HepG2 (cell line): ENCODE measurements at regions not wholly inside any gene's neighbourhood (a gene's known extent, or its start where the extent isn't known, plus 50 kb on each side); places are given as distances from the start of the nearest gene placed in this dataset.

ENCODE experiments used
- ATAC-seq: fragments of 200-7000 bp; cut with Tn5 transposase; 3 replicates; pipeline ENCODE4 v1.9.1; 2020; ENCODE audit warnings: mild to moderate bottlenecking, moderate library complexity
- BruUV-seq: library from RNA; stranded (reverse); fragments of 400-500 nt; replicated peaks from 2 replicates; lab custom pipeline; 2021; lab: Mats Ljungman, UMichigan
- CTCF ChIA-PET: fragments of 300-600 bp; formaldehyde crosslinking; extraction: SDS; loops from one replicate; lab custom pipeline; 2021; ENCODE audit warnings: low total read pairs, inconsistent platforms, low intra/inter-chr PET ratio; lab: Yijun Ruan, JAX
- POLR2A ChIA-PET: fragments of 350-600 bp; sonication (Branson Sonifier 250); formaldehyde crosslinking; loops from one replicate; lab custom pipeline; 2020; ENCODE audit warnings: antibody characterized with exemption, inconsistent platforms; lab: Yijun Ruan, JAX
- DNase-seq: peaks from one replicate; pipeline ENCODE4 v3.0.0-alpha.2; 2015; ENCODE audit warnings: low spot score
- FAIRE-seq: peaks from 3 replicates; lab custom pipeline; 2011; peaks lifted over from hg19 to GRCh38; lab: Jason Lieb, UNC
- H2AFZ ChIP-seq: one replicate; pipeline ENCODE4 v1.6.1; 2011; ENCODE audit warnings: low read length, inconsistent platforms
- H3K27ac ChIP-seq: fragments of 300-600 bp; 3 replicates; pipeline ENCODE4 v1.8.0; 2011; ENCODE audit warnings: mixed run types, mild to moderate bottlenecking, mixed read lengths, low read length, inconsistent platforms; ENCODE audit not compliant: insufficient read depth; ENCODE audit errors: extremely low read length
- H3K27me3 ChIP-seq, 2 experiments: fragments of 200-600 bp in 1 of 2; 2 replicates in 1 of 2; 3 replicates in 1 of 2; pipeline versions ENCODE4 v1.6.0 to v1.8.0; 2011; ENCODE audit warnings: low read length in 2 of 2, mild to moderate bottlenecking in 2 of 2, moderate library complexity in 2 of 2, inconsistent platforms in 1 of 2; ENCODE audit not compliant: insufficient read depth in 2 of 2, control insufficient read depth in 1 of 2
- H3K36me3 ChIP-seq, 2 experiments: fragments of 200-600 bp in 1 of 2; replicated peaks in 1 of 2; 2 replicates in 1 of 2; 3 replicates in 1 of 2; pipeline versions ENCODE4 v1.5.1 to v1.8.0; 2011; ENCODE audit warnings: low read length in 2 of 2, inconsistent platforms in 1 of 2; ENCODE audit not compliant: insufficient read depth in 2 of 2, control insufficient read depth in 1 of 2
- H3K4me1 ChIP-seq: 2 replicates; pipeline ENCODE4 v1.5.1; 2012; ENCODE audit warnings: low read length, inconsistent platforms; ENCODE audit not compliant: insufficient read depth
- H3K4me2 ChIP-seq: 2 replicates; pipeline ENCODE4 v1.6.0; 2011; ENCODE audit warnings: low read depth, low read length, inconsistent platforms
- H3K4me3 ChIP-seq, 3 experiments: fragments of 200-600 bp in 1 of 3; sonication (generic), shearing (Covaris generic) in 1 of 3; replicated peaks in 1 of 3; 2 replicates each; pipeline ENCODE4 v1.5.1; 2011 to 2016; ENCODE audit warnings: low read length in 3 of 3, inconsistent platforms in 2 of 3, low read depth in 2 of 3, mild to moderate bottlenecking in 2 of 3, control low read depth in 1 of 3, mixed read lengths in 1 of 3; ENCODE audit not compliant: insufficient read depth in 1 of 3
- H3K79me2 ChIP-seq: one replicate; pipeline ENCODE4 v1.6.1; 2011; ENCODE audit warnings: low read length, inconsistent platforms; ENCODE audit not compliant: insufficient read depth
- H3K9ac ChIP-seq: 2 replicates; pipeline ENCODE4 v1.6.0; 2011; ENCODE audit warnings: mild to moderate bottlenecking, low read depth, low read length, inconsistent platforms; ENCODE audit not compliant: insufficient read depth
- H3K9me3 ChIP-seq: 2 replicates; pipeline ENCODE4 v1.5.1; 2012; ENCODE audit warnings: mild to moderate bottlenecking, low read length
- H4K20me1 ChIP-seq: 2 replicates; pipeline ENCODE4 v1.6.0; 2011; ENCODE audit warnings: inconsistent platforms, mild to moderate bottlenecking, low read length, moderate library complexity; ENCODE audit not compliant: insufficient read depth
- PAXIP1 ChIP-seq: sonication (generic); formaldehyde crosslinking; conservative IDR thresholded peaks from 2 replicates; pipeline ENCODE4 v1.4.0; 2020; ENCODE audit warnings: mild to moderate bottlenecking, missing genetic modification reagents, moderate library complexity
- SP4 ChIP-seq: sonication (generic); formaldehyde crosslinking; IDR thresholded peaks from 2 replicates; pipeline ENCODE4 v1.8.1; 2023; ENCODE audit warnings: mild to moderate bottlenecking, missing genetic modification reagents
- ZNF704 ChIP-seq: sonication (generic); formaldehyde crosslinking; IDR thresholded peaks from 2 replicates; pipeline ENCODE4 v1.8.1; 2023; ENCODE audit warnings: mild to moderate bottlenecking, inconsistent platforms, moderate library complexity, missing genetic modification reagents, borderline replicate concordance
- ZSCAN9 ChIP-seq: IDR thresholded peaks from 2 replicates; pipeline ENCODE4 v1.6.1; 2016; ENCODE audit warnings: borderline replicate concordance
- WGBS: methylation state at CpG from one replicate; pipeline ENCODE4 v1.1.6; 2017; ENCODE audit warnings: low lambda C conversion rate; 5-methylcytosine and 5-hydroxymethylcytosine counted together
- in situ Hi-C: cut with HindIII; loops from 2 replicates; pipeline ENCODE4 v1.10.0; 2017; ENCODE audit warnings: low pct_unique_long_range_greater_than_20kb; ENCODE audit not compliant: extremely low pct_ligation_motif_present
- intact Hi-C: fragments of 100-400 bp; cut with micrococcal nuclease; formaldehyde crosslinking; loops from one replicate; pipeline ENCODE4 v1.10.0; 2022; ENCODE audit not compliant: unreplicated experiment

GRCh38 chr9:135228983-135229625, 141.6 kb downstream of the OLFM1 start:
- Histone ChIP-seq H3K79me2 (no peaks in the 10 kb centered on the region), H4K20me1 (no peaks in the 10 kb centered on the region), H3K36me3 (no peaks in the 10 kb centered on the region), H3K4me1 (no peaks in the 10 kb centered on the region), H3K4me2 (no peak overlapping the region), H3K27me3 (peaks cover 1 to 3% of the 10 kb centered on the region in 2 experiments; a peak in 1 of 5 replicates), H3K9ac (no peak overlapping the region), H3K27ac (no peak overlapping the region), H3K4me3 (no peak overlapping the region), H3K9me3 (no peaks in the 10 kb centered on the region), H2AFZ (no peak overlapping the region)
- intact Hi-C loops (no loop called here), in situ Hi-C loops (no loop called here)
- FAIRE-seq: no peak
- no peak; the same call in 2 of the 3 replicates for ATAC-seq
- ChIA-PET CTCF (no interaction called here), POLR2A (no interaction called here)
- no peak for DNase-seq
- BruUV-seq: no TSS peak
- 11% methylated on average over 7 of the region's 14 CpGs for WGBS
- TF ChIP-seq ZNF704 (no peak), PAXIP1 (no peak), ZSCAN9 (CRISPR knock-in tag) (no peak), SP4 (CRISPR knock-in tag) (no peak)
